H9 (cell line): ENCODE measurements at regions not wholly inside any gene's neighbourhood (a gene's known extent, or its start where the extent isn't known, plus 50 kb on each side); places are given as distances from the start of the nearest gene placed in this dataset.

Source experiments
- DNase-seq: peaks from one replicate; pipeline ENCODE4 v3.0.0-alpha.2; 2017
- H2AFZ ChIP-seq: one replicate; pipeline ENCODE4 v1.6.1; 2013; ENCODE audit warnings: mild to moderate bottlenecking, low read length, control low read depth, moderate library complexity
- H2AK5ac ChIP-seq: 2 replicates; pipeline ENCODE4 v1.6.1; 2013; ENCODE audit warnings: low read length, control low read depth, mixed read lengths; ENCODE audit not compliant: insufficient read length
- H2BK120ac ChIP-seq: one replicate; pipeline ENCODE4 v1.6.1; 2013; ENCODE audit warnings: low read depth, mild to moderate bottlenecking, low read length, control low read depth, inconsistent platforms; ENCODE audit not compliant: poor library complexity, severe bottlenecking
- H2BK12ac ChIP-seq: 2 replicates; pipeline ENCODE4 v1.6.1; 2013; ENCODE audit warnings: low read length, control low read depth, mixed read lengths, low read depth; ENCODE audit not compliant: insufficient read length
- H2BK15ac ChIP-seq: 2 replicates; pipeline ENCODE4 v1.6.1; 2013; ENCODE audit warnings: low read depth, low read length, control low read depth
- H2BK20ac ChIP-seq: one replicate; pipeline ENCODE4 v1.6.1; 2013; ENCODE audit warnings: low read depth, mild to moderate bottlenecking, low read length, control low read depth, inconsistent platforms; ENCODE audit not compliant: poor library complexity, severe bottlenecking
- H2BK5ac ChIP-seq: 2 replicates; pipeline ENCODE4 v1.6.1; 2013; ENCODE audit warnings: low read length, control low read depth, mixed read lengths; ENCODE audit not compliant: insufficient read length
- H3K14ac ChIP-seq: 2 replicates; pipeline ENCODE4 v1.6.1; 2013; ENCODE audit warnings: low read length, control low read depth; ENCODE audit not compliant: insufficient read depth
- H3K18ac ChIP-seq: 2 replicates; pipeline ENCODE4 v1.6.1; 2013; ENCODE audit warnings: low read depth, mild to moderate bottlenecking, mixed read lengths, low read length, control low read depth; ENCODE audit not compliant: insufficient read length
- H3K23ac ChIP-seq: 2 replicates; pipeline ENCODE4 v1.6.1; 2013; ENCODE audit warnings: low read length, control low read depth, mixed read lengths, low read depth; ENCODE audit not compliant: insufficient read length
- H3K23me2 ChIP-seq: 2 replicates; pipeline ENCODE4 v1.6.1; 2013; ENCODE audit warnings: low read depth, mild to moderate bottlenecking, mixed read lengths, low read length, control low read depth; ENCODE audit not compliant: insufficient read length, poor library complexity, severe bottlenecking
- H3K27ac ChIP-seq: 2 replicates; pipeline ENCODE4 v1.5.1; 2013; ENCODE audit warnings: low read length, control low read depth, mixed read lengths, low read depth; ENCODE audit not compliant: insufficient read length
- H3K27me3 ChIP-seq: 2 replicates; pipeline ENCODE4 v1.6.1; 2013; ENCODE audit warnings: low read length, control low read depth, inconsistent platforms; ENCODE audit not compliant: insufficient read depth
- H3K4ac ChIP-seq: 2 replicates; pipeline ENCODE4 v1.6.1; 2013; ENCODE audit warnings: low read depth, mild to moderate bottlenecking, control low read depth, inconsistent platforms, low read length, moderate library complexity
- H3K4me1 ChIP-seq: 2 replicates; pipeline ENCODE4 v1.6.1; 2013; ENCODE audit warnings: low read length, control low read depth, inconsistent platforms; ENCODE audit not compliant: insufficient read depth
- H3K4me2 ChIP-seq: 2 replicates; pipeline ENCODE4 v1.6.1; 2013; ENCODE audit warnings: low read length, control low read depth, mixed read lengths; ENCODE audit not compliant: insufficient read length, insufficient read depth
- H3K56ac ChIP-seq: 2 replicates; pipeline ENCODE4 v1.6.1; 2013; ENCODE audit warnings: low read depth, mild to moderate bottlenecking, mixed read lengths, low read length, control low read depth; ENCODE audit not compliant: insufficient read length
- H3K79me1 ChIP-seq: 2 replicates; pipeline ENCODE4 v1.6.1; 2013; ENCODE audit warnings: low read depth, mild to moderate bottlenecking, moderate library complexity, low read length, control low read depth, inconsistent platforms; ENCODE audit not compliant: insufficient read depth, poor library complexity, severe bottlenecking
- H3K79me2 ChIP-seq: 2 replicates; pipeline ENCODE4 v1.6.1; 2013; ENCODE audit warnings: low read length, control low read depth, inconsistent platforms; ENCODE audit not compliant: insufficient read depth
- H3K9ac ChIP-seq: 2 replicates; pipeline ENCODE4 v1.6.1; 2013; ENCODE audit warnings: low read length, control low read depth, mixed read lengths; ENCODE audit not compliant: insufficient read length; ENCODE audit errors: extremely low read depth
- H3K9me3 ChIP-seq: one replicate; pipeline ENCODE4 v1.6.1; 2013; ENCODE audit warnings: low read depth, low read length, inconsistent platforms; ENCODE audit not compliant: control insufficient read depth
- H3T11ph ChIP-seq: one replicate; pipeline ENCODE4 v1.6.1; 2013; ENCODE audit warnings: mild to moderate bottlenecking, low read length, control low read depth, inconsistent platforms
- H4K20me1 ChIP-seq: one replicate; pipeline ENCODE4 v1.6.1; 2013; ENCODE audit not compliant: control insufficient read depth, insufficient read length, insufficient read depth
- H4K5ac ChIP-seq: 2 replicates; pipeline ENCODE4 v1.6.1; 2013; ENCODE audit warnings: low read depth, mild to moderate bottlenecking, mixed read lengths, low read length, control low read depth; ENCODE audit not compliant: insufficient read length
- H4K8ac ChIP-seq: replicated peaks from 2 replicates; pipeline ENCODE4 v1.6.1; 2013; ENCODE audit warnings: low read length, control low read depth, mixed read lengths, low read depth; ENCODE audit not compliant: insufficient read length
- H4K91ac ChIP-seq: 2 replicates; pipeline ENCODE4 v1.6.1; 2013; ENCODE audit warnings: low read depth, mild to moderate bottlenecking, moderate library complexity, mixed read lengths, low read length, control low read depth; ENCODE audit not compliant: insufficient read length
- H3K27ac Mint-ChIP-seq, 3 experiments: 2 replicates in 2 of 3; 3 replicates in 1 of 3; pipeline ENCODE4 v1.8.0; 2020 to 2021; ENCODE audit warnings: mixed read lengths in 3 of 3, mild to moderate bottlenecking in 1 of 3, moderate library complexity in 1 of 3
- H3K27me3 Mint-ChIP-seq: 2 replicates; pipeline ENCODE4 v1.8.0; 2021; ENCODE audit warnings: low read depth, mild to moderate bottlenecking, moderate library complexity, mixed read lengths
- H3K36me3 Mint-ChIP-seq, 3 experiments: 2 replicates in 2 of 3; 3 replicates in 1 of 3; pipeline ENCODE4 v1.8.0; 2020 to 2021; ENCODE audit warnings: low read depth in 3 of 3, mixed read lengths in 3 of 3; ENCODE audit not compliant: insufficient read depth in 1 of 3
- H3K4me1 Mint-ChIP-seq, 2 experiments: 2 replicates each; pipeline ENCODE4 v1.8.0; 2020; ENCODE audit warnings: mixed read lengths in 2 of 2
- H3K4me3 Mint-ChIP-seq, 2 experiments: 2 replicates in 1 of 2; 3 replicates in 1 of 2; pipeline ENCODE4 v1.8.0; 2020 to 2021; ENCODE audit warnings: mild to moderate bottlenecking in 2 of 2, mixed read lengths in 2 of 2, moderate library complexity in 1 of 2
- H3K9me3 Mint-ChIP-seq, 2 experiments: 2 replicates in 1 of 2; 3 replicates in 1 of 2; pipeline ENCODE4 v1.8.0; 2020; ENCODE audit warnings: mild to moderate bottlenecking in 2 of 2, mixed read lengths in 2 of 2, moderate library complexity in 1 of 2
- CTCF ChIP-seq: fragments of 200-600 bp; sonication (generic); conservative IDR thresholded peaks from 3 replicates; pipeline ENCODE4 v1.8.0; 2021; ENCODE audit warnings: antibody characterized with exemption, mild to moderate bottlenecking
- WGBS: extraction: QIAGEN DNeasy Blood & Tissue Kit; methylation state at CpG from one replicate; pipeline ENCODE4 v1.1.7; 2013; ENCODE audit warnings: missing lambda C conversion rate, low lambda C conversion rate, mixed read lengths; ENCODE audit not compliant: insufficient read length; ENCODE audit errors: extremely low coverage; 5-methylcytosine and 5-hydroxymethylcytosine counted together

- H3K27me3 Mint-ChIP-seq: no peaks in the 10 kb centered on the region
- no peaks in the 10 kb centered on the region for H3K4me1 ChIP-seq
- no peaks in the 10 kb centered on the region for H4K20me1 ChIP-seq
- peaks cover 0 to 2% of the 10 kb centered on the region in 2 experiments; a peak in 1 of 4 replicates for H3K4me1 Mint-ChIP-seq
- H3K23me2 ChIP-seq: no peaks in the 10 kb centered on the region
- no peak overlapping the region for H3K23ac ChIP-seq
- H4K8ac ChIP-seq: no peak overlapping the region
- no peak overlapping the region for H2BK12ac ChIP-seq
- no peaks in the 10 kb centered on the region for H3K79me1 ChIP-seq
- H2AFZ ChIP-seq: no peak overlapping the region
- H2BK20ac ChIP-seq: no peak overlapping the region
- H2AK5ac ChIP-seq: no peak overlapping the region
- no peak overlapping the region for H3K27ac Mint-ChIP-seq
- H2BK15ac ChIP-seq: no peak overlapping the region
- no peak overlapping the region for H3K27ac ChIP-seq
- no peak overlapping the region for H3K18ac ChIP-seq
- H4K5ac ChIP-seq: no peak overlapping the region
- no peak overlapping the region for H3K14ac ChIP-seq
- H3K4ac ChIP-seq: no peak overlapping the region
- H3K36me3 Mint-ChIP-seq: no peaks in the 10 kb centered on the region
- no peaks in the 10 kb centered on the region for H3K79me2 ChIP-seq
- H4K91ac ChIP-seq: no peak overlapping the region
- no peak overlapping the region for H2BK5ac ChIP-seq
- no peak overlapping the region for H3K56ac ChIP-seq
- no peak overlapping the region for H3T11ph ChIP-seq
- H3K27me3 ChIP-seq: no peaks in the 10 kb centered on the region
- H3K9ac ChIP-seq: no peak overlapping the region
- H3K4me3 Mint-ChIP-seq: no peak overlapping the region
- no peak for TF ChIP-seq CTCF
- H3K9me3 ChIP-seq: no peaks in the 10 kb centered on the region
- H3K9me3 Mint-ChIP-seq: no peaks in the 10 kb centered on the region
- no CpG with 5 or more reads among the region's 1 CpG for WGBS
- no peak overlapping the region for H2BK120ac ChIP-seq
- H3K4me2 ChIP-seq: no peak overlapping the region
- no peak for DNase-seq
Observed at GRCh38 chr1:168788258-168788657, 59.3 kb upstream of the DPT start.
